ENCODE measurements at regions not wholly inside any gene's neighbourhood (a gene's known extent, or its start where the extent isn't known, plus 50 kb on each side); places are given as distances from the start of the nearest gene placed in this dataset.
"Not testable (repeated sequence)": the region's sequence is repeated elsewhere in the genome, so short reads cannot be mapped to it uniquely, and the experiment has no call there.

DNA sequence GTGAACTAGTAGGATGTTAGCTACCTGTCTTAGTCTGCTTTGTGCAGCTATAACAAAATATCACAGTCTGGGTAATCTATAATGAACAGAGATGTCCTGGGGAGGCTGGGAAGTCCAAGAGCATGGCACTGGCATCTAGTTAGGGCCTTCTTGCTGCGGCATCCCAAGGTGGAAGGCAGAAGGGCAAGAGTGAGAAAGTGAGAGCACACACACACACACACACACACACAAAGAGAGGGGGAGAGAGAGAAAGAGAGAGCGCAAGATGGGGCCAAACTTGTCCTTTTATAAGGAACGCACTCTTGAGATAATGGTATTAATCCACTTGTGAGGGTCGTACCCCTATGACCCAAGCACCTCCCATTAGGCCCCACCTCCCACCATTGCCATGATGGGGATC lies 4423.6 kb upstream of the TPTE start:
- TF ChIP-seq, protein P1, sequence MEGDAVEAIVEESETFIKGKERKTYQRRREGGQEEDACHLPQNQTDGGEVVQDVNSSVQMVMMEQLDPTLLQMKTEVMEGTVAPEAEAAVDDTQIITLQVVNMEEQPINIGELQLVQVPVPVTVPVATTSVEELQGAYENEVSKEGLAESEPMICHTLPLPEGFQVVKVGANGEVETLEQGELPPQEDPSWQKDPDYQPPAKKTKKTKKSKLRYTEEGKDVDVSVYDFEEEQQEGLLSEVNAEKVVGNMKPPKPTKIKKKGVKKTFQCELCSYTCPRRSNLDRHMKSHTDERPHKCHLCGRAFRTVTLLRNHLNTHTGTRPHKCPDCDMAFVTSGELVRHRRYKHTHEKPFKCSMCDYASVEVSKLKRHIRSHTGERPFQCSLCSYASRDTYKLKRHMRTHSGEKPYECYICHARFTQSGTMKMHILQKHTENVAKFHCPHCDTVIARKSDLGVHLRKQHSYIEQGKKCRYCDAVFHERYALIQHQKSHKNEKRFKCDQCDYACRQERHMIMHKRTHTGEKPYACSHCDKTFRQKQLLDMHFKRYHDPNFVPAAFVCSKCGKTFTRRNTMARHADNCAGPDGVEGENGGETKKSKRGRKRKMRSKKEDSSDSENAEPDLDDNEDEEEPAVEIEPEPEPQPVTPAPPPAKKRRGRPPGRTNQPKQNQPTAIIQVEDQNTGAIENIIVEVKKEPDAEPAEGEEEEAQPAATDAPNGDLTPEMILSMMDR (IDR thresholded peaks at IDR 0.05) = not testable (repeated sequence)
- TF ChIP-seq POLR2A (IDR thresholded peaks at IDR 0.05) = not testable (repeated sequence)

Data from thyroid gland (tissue), 4 donors.